ENCODE measurements at regions not wholly inside any gene's neighbourhood (a gene's known extent, or its start where the extent isn't known, plus 50 kb on each side); places are given as distances from the start of the nearest gene placed in this dataset.

DNA sequence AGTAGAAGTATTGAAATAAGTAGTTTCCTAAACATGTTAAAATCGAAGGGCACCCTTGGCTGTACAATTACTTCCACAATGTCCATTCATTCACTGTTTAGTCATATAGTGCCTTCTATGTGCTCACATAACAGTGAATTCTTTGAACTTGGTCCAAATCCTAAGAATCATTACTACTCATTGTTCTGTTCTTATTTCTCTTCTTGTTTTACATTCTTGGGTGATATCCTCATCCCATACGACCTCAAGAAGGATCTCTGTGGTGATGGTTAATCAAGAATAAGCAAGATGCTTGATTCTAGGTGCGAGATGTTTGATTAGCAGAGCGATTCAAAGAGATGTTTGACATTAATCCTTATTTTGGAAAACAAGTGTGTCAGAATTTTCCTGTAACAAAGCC, 667.4 kb upstream of the ZP4 start:
- TF ChIP-seq, protein P1, sequence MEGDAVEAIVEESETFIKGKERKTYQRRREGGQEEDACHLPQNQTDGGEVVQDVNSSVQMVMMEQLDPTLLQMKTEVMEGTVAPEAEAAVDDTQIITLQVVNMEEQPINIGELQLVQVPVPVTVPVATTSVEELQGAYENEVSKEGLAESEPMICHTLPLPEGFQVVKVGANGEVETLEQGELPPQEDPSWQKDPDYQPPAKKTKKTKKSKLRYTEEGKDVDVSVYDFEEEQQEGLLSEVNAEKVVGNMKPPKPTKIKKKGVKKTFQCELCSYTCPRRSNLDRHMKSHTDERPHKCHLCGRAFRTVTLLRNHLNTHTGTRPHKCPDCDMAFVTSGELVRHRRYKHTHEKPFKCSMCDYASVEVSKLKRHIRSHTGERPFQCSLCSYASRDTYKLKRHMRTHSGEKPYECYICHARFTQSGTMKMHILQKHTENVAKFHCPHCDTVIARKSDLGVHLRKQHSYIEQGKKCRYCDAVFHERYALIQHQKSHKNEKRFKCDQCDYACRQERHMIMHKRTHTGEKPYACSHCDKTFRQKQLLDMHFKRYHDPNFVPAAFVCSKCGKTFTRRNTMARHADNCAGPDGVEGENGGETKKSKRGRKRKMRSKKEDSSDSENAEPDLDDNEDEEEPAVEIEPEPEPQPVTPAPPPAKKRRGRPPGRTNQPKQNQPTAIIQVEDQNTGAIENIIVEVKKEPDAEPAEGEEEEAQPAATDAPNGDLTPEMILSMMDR (IDR thresholded peaks at IDR 0.05; ENCODE audit: insufficient read depth, low read length, poor library complexity, severe bottlenecking): no peak
- TF ChIP-seq EZH2phosphoT487 (conservative IDR thresholded peaks at IDR 0.05; ENCODE audit: low read length): no peak
